VCaP (cell line): ENCODE measurements at regions not wholly inside any gene's neighbourhood (a gene's known extent, or its start where the extent isn't known, plus 50 kb on each side); places are given as distances from the start of the nearest gene placed in this dataset.

Source experiments
- H3K27ac ChIP-seq: fragments of 450-650 bp; 2 replicates; pipeline ENCODE4 v1.5.1; 2017
- CTCF ChIP-seq: fragments of 450-650 bp; conservative IDR thresholded peaks from 2 replicates; pipeline ENCODE4 v1.5.1; 2017; ENCODE audit warnings: mild to moderate bottlenecking, moderate library complexity

- no peak for TF ChIP-seq CTCF
- no peak overlapping the region for H3K27ac ChIP-seq
Measured at GRCh38 chr1:59016390-59016789, 232.5 kb upstream of the JUN start.

GRCh38 chr1:59017501-59018231, 233.8 kb upstream of the JUN start:
- TF ChIP-seq CTCF, result no peak
- H3K27ac ChIP-seq, result no peak overlapping the region

GRCh38 chr1:59018446-59018845, 234.6 kb upstream of the JUN start:
- TF ChIP-seq CTCF, result no peak
- no peak overlapping the region for H3K27ac ChIP-seq

- H3K27ac ChIP-seq, result no peak overlapping the region
- TF ChIP-seq CTCF, result no peak
Measured at GRCh38 chr1:59018860-59019259, 235.0 kb upstream of the JUN start.

- no peak overlapping the region for H3K27ac ChIP-seq
- no peak for TF ChIP-seq CTCF
Measured at GRCh38 chr1:59020151-59020997, 236.5 kb upstream of the JUN start.

GRCh38 chr1:59022199-59022598, 238.4 kb upstream of the JUN start:
- H3K27ac ChIP-seq, result no peak overlapping the region
- TF ChIP-seq CTCF, result no peak

GRCh38 chr1:59022799-59023198, 239.0 kb upstream of the JUN start:
- no peak for TF ChIP-seq CTCF
- H3K27ac ChIP-seq, result no peak overlapping the region
